Prostate gland (tissue), 2 donors: ENCODE measurements at regions not wholly inside any gene's neighbourhood (a gene's known extent, or its start where the extent isn't known, plus 50 kb on each side); places are given as distances from the start of the nearest gene placed in this dataset.
"Not testable (repeated sequence)": the region's sequence is repeated elsewhere in the genome, so short reads cannot be mapped to it uniquely, and the experiment has no call there.

Experiments
- DNase-seq: peaks from one replicate; pipeline ENCODE4 v3.0.0-alpha.2; 2019; ENCODE audit warnings: low spot score
- H3K27ac ChIP-seq, 2 donors: fragments of 200-600 bp; sonication (generic); 2 replicates each; pipeline ENCODE4 v1.5.1; 2017 to 2019
- H3K27me3 ChIP-seq: fragments of 200-600 bp; sonication (generic); replicated peaks from 2 replicates; pipeline ENCODE4 v1.5.1; 2019; ENCODE audit not compliant: insufficient read depth
- H3K36me3 ChIP-seq, 2 donors: fragments of 200-600 bp; sonication (generic); 1 replicate in 1 of 2; 2 replicates in 1 of 2; pipeline versions ENCODE4 v1.5.1 to v1.8.1; 2017 to 2019
- H3K4me1 ChIP-seq: fragments of 200-600 bp; sonication (generic); replicated peaks from 2 replicates; pipeline ENCODE4 v1.5.1; 2019
- H3K4me3 ChIP-seq, 2 donors: fragments of 200-600 bp; sonication (generic); 2 replicates each; pipeline ENCODE4 v1.5.1; 2017 to 2019
- H3K9me3 ChIP-seq: fragments of 200-600 bp; sonication (generic); 2 replicates; pipeline ENCODE4 v1.5.1; 2017
- CTCF ChIP-seq, 4 experiments: fragments of 200-600 bp in 2 of 4; fragments of 450-650 bp in 2 of 4; sonication (generic) in 2 of 4; IDR thresholded peaks; 1 replicate in 3 of 4; 2 replicates in 1 of 4; pipeline ENCODE4 v1.5.1; 2016 to 2019; ENCODE audit warnings: antibody characterized with exemption in 4 of 4, mild to moderate bottlenecking in 2 of 4, moderate library complexity in 2 of 4
- POLR2A ChIP-seq: fragments of 450-650 bp; IDR thresholded peaks from one replicate; pipeline ENCODE4 v1.6.1; 2016; ENCODE audit warnings: antibody characterized with exemption, mild to moderate bottlenecking
- POLR2AphosphoS5 ChIP-seq: sonication (generic); formaldehyde crosslinking; IDR thresholded peaks from one replicate; pipeline ENCODE4 v1.6.1; 2017; ENCODE audit warnings: antibody characterized with exemption
- WGBS: methylation state at CpG from one replicate; pipeline ENCODE4 v1.1.5; 2018; 5-methylcytosine and 5-hydroxymethylcytosine counted together
- intact Hi-C: fragments of 100-400 bp; cut with DNase I; formaldehyde crosslinking; loops from one replicate; pipeline ENCODE4 v1.14.2; 2022

GRCh38 chr15:81780966-81781365, 264.9 kb downstream of the MEX3B start:
- Histone ChIP-seq H3K4me3 (no peak overlapping the region), H3K27me3 (no peaks in the 10 kb centered on the region), H3K36me3 (no peaks in the 10 kb centered on the region), H3K27ac (no peak overlapping the region), H3K9me3 (no peaks in the 10 kb centered on the region), H3K4me1 (no peaks in the 10 kb centered on the region)
- TF ChIP-seq CTCF (IDR thresholded peaks at IDR 0.05), result no peak
- no peak for TF ChIP-seq POLR2AphosphoS5
- TF ChIP-seq POLR2A, result no peak
- no peak for DNase-seq
- intact Hi-C loops, result no loop called here

GRCh38 chr15:81779181-81779580, 266.6 kb downstream of the MEX3B start:
- no peak overlapping the region for H3K4me3 ChIP-seq
- no peak for TF ChIP-seq POLR2AphosphoS5
- TF ChIP-seq POLR2A, result no peak
- TF ChIP-seq CTCF (IDR thresholded peaks at IDR 0.05), result no peak
- no peaks in the 10 kb centered on the region for H3K4me1 ChIP-seq
- H3K36me3 ChIP-seq, result no peaks in the 10 kb centered on the region
- intact Hi-C loops, result no loop called here
- WGBS, result 92% methylated on average over 2 of the region's 2 CpGs
- no peaks in the 10 kb centered on the region for H3K9me3 ChIP-seq
- H3K27ac ChIP-seq, result no peak overlapping the region
- H3K27me3 ChIP-seq, result no peaks in the 10 kb centered on the region
- no peak for DNase-seq

GRCh38 chr15:81777546-81777945, 268.3 kb downstream of the MEX3B start:
- DNase-seq, result no peak
- TF ChIP-seq POLR2A, result no peak
- no peak for TF ChIP-seq CTCF (IDR thresholded peaks at IDR 0.05)
- TF ChIP-seq POLR2AphosphoS5, result no peak
- Histone ChIP-seq H3K9me3 (no peaks in the 10 kb centered on the region), H3K36me3 (no peaks in the 10 kb centered on the region), H3K27me3 (no peaks in the 10 kb centered on the region), H3K27ac (no peak overlapping the region), H3K4me1 (no peaks in the 10 kb centered on the region), H3K4me3 (no peak overlapping the region)
- intact Hi-C loops, result no loop called here
- 100% methylated on average over 1 of the region's 1 CpG for WGBS

- intact Hi-C loops, result no loop called here
- 21% methylated on average over 7 of the region's 7 CpGs for WGBS
- Histone ChIP-seq H3K27ac (no peak overlapping the region), H3K4me3 (no peak overlapping the region), H3K27me3 (no peaks in the 10 kb centered on the region), H3K4me1 (no peaks in the 10 kb centered on the region), H3K9me3 (no peaks in the 10 kb centered on the region), H3K36me3 (no peaks in the 10 kb centered on the region)
- TF ChIP-seq POLR2A (no peak), POLR2AphosphoS5 (no peak), CTCF (IDR thresholded peaks at IDR 0.05) (no peak)
- DNase-seq, result no peak
Observed at GRCh38 chr15:81776976-81777375, 268.8 kb downstream of the MEX3B start.

- H3K27me3 ChIP-seq, H3K4me1 ChIP-seq, H3K4me3 ChIP-seq, H3K27ac ChIP-seq, H3K36me3 ChIP-seq, intact Hi-C loops, H3K9me3 ChIP-seq, DNase-seq: not testable (repeated sequence)
- WGBS, result 100% methylated on average over 4 of the region's 4 CpGs
Observed at GRCh38 chr15:81775779-81776178, 270.0 kb downstream of the MEX3B start.
